Type B pancreatic cell (in vitro differentiated cells): ENCODE measurements at regions not wholly inside any gene's neighbourhood (a gene's known extent, or its start where the extent isn't known, plus 50 kb on each side); places are given as distances from the start of the nearest gene placed in this dataset.

ENCODE experiments used
- DNase-seq: peaks from one replicate; pipeline ENCODE4 v3.0.0; 2021; ENCODE audit warnings: mixed read lengths; ENCODE audit not compliant: unreplicated experiment; ENCODE audit errors: extremely low spot score
- H3K27ac Mint-ChIP-seq: 2 replicates; pipeline ENCODE4 v1.8.0; 2021; ENCODE audit warnings: mild to moderate bottlenecking, mixed read lengths
- H3K27me3 Mint-ChIP-seq: 2 replicates; pipeline ENCODE4 v1.8.0; 2021; ENCODE audit warnings: mixed read lengths
- H3K36me3 Mint-ChIP-seq: 2 replicates; pipeline ENCODE4 v1.8.0; 2021; ENCODE audit warnings: mixed read lengths
- H3K4me1 Mint-ChIP-seq: one replicate; pipeline ENCODE4 v1.8.0; 2021; ENCODE audit warnings: mixed read lengths; ENCODE audit not compliant: unreplicated experiment
- H3K4me3 Mint-ChIP-seq: 2 replicates; pipeline ENCODE4 v1.8.0; 2021; ENCODE audit warnings: mild to moderate bottlenecking, mixed read lengths
- H3K9me3 Mint-ChIP-seq: 2 replicates; pipeline ENCODE4 v1.8.0; 2021; ENCODE audit warnings: mixed read lengths
- CTCF ChIP-seq: fragments of 200-600 bp; sonication (generic); conservative IDR thresholded peaks from 2 replicates; pipeline ENCODE4 v1.5.0; 2021; ENCODE audit warnings: antibody characterized with exemption, mild to moderate bottlenecking

DNA sequence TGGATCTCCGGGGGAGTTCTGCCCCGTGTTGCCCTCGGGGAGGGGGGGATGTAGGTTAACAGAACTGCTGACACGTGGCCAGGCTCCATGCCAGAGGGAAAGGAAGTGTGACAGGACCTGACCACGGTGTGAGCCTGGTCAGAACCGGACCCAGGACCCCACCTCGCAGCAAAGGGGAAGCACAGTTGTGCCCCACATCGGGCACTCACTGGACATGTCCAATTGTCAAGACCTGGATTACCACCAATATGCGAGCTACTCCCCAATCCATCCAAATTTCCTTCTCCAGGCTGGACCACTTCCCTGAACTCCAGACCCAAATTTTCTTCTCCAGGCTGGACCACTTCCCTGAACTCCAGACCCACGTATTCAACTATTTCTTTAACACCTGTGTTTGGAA lies 78.8 kb upstream of the PIWIL1 start:
- peaks cover 12% of the 10 kb centered on the region for H3K27me3 Mint-ChIP-seq
- H3K4me1 Mint-ChIP-seq, result peaks cover 3% of the 10 kb centered on the region
- no peak for DNase-seq
- H3K36me3 Mint-ChIP-seq, result no peaks in the 10 kb centered on the region
- H3K4me3 Mint-ChIP-seq, result no peak overlapping the region
- no peak for TF ChIP-seq CTCF
- H3K27ac Mint-ChIP-seq, result no peak overlapping the region
- no peaks in the 10 kb centered on the region for H3K9me3 Mint-ChIP-seq

GRCh38 chr12:130263025-130263424 lies 74.7 kb upstream of the PIWIL1 start:
- H3K27me3 Mint-ChIP-seq, result peaks cover 28% of the 10 kb centered on the region
- no peaks in the 10 kb centered on the region for H3K9me3 Mint-ChIP-seq
- TF ChIP-seq CTCF, result no peak
- no peak overlapping the region for H3K4me3 Mint-ChIP-seq
- no peaks in the 10 kb centered on the region for H3K36me3 Mint-ChIP-seq
- no peak overlapping the region for H3K27ac Mint-ChIP-seq
- no peaks in the 10 kb centered on the region for H3K4me1 Mint-ChIP-seq
- DNase-seq, result no peak

DNA sequence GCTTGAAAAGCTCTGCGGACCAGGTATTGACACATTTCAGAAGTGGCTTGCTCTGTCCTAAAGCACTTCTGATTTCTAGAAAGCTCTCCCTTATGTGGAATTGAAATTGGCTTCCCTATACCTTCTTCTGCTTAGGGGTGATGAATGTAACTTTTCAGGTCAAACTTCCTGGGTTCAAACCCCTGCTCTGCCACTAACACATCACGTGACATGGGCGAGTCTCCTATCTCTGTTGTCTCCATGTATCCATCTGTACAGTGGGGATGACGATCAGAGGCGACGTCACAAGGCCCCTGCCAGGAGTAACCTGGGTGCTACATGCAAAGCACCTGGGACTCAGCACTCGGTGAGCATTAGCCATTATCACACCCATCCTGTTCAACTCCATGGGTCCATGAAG lies 73.7 kb upstream of the PIWIL1 start:
- peaks cover 29% of the 10 kb centered on the region for H3K27me3 Mint-ChIP-seq
- no peak overlapping the region for H3K4me3 Mint-ChIP-seq
- no peaks in the 10 kb centered on the region for H3K4me1 Mint-ChIP-seq
- H3K9me3 Mint-ChIP-seq, result no peaks in the 10 kb centered on the region
- TF ChIP-seq CTCF, result no peak
- no peaks in the 10 kb centered on the region for H3K36me3 Mint-ChIP-seq
- H3K27ac Mint-ChIP-seq, result no peak overlapping the region
- DNase-seq, result no peak

- DNase-seq, result no peak
- TF ChIP-seq CTCF, result peak; percentile 53
- Mint-ChIP-seq H3K4me1 (peaks cover 3% of the 10 kb centered on the region), H3K27ac (no peak overlapping the region), H3K36me3 (no peaks in the 10 kb centered on the region), H3K27me3 (peaks cover 17% of the 10 kb centered on the region), H3K4me3 (no peak overlapping the region), H3K9me3 (no peaks in the 10 kb centered on the region)
Measured at GRCh38 chr12:130266751-130267150, 70.9 kb upstream of the PIWIL1 start.

- TF ChIP-seq CTCF, result no peak
- no peak for DNase-seq
- Mint-ChIP-seq H3K4me3 (no peak overlapping the region), H3K4me1 (peaks cover 3% of the 10 kb centered on the region), H3K27ac (no peak overlapping the region), H3K36me3 (no peaks in the 10 kb centered on the region), H3K9me3 (peaks cover 15% of the 10 kb centered on the region), H3K27me3 (peaks cover 26% of the 10 kb centered on the region)
Measured at GRCh38 chr12:130280231-130280630, 57.5 kb upstream of the PIWIL1 start.

DNA sequence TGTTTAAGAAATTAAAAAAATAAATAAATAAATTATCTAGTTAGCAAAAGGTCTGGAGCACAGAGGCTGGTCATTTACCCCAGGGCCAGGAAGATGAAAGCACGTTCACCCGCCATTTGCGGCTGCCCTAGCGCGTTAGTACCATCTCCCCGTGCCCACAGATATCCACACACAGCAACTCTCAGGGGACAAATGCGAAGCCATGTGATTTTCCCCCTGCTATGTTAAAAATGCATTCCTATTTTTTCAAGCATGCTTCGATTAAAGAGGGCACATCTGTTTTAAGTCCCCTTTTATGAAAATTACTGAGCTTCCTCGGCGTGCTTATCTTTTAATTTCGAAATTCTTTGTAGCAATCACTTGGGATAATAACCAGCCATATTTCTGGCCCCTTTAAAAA lies 56.9 kb upstream of the PIWIL1 start:
- Mint-ChIP-seq H3K4me1 (peaks cover 3% of the 10 kb centered on the region), H3K36me3 (no peaks in the 10 kb centered on the region), H3K9me3 (peaks cover 15% of the 10 kb centered on the region), H3K27ac (no peak overlapping the region), H3K4me3 (no peak overlapping the region), H3K27me3 (peaks cover 21% of the 10 kb centered on the region)
- no peak for TF ChIP-seq CTCF
- no peak for DNase-seq
